ENCODE measurements at regions not wholly inside any gene's neighbourhood (a gene's known extent, or its start where the extent isn't known, plus 50 kb on each side); places are given as distances from the start of the nearest gene placed in this dataset.

- Mint-ChIP-seq H3K4me3 (no peak overlapping the region), H3K9me3 (no peaks in the 10 kb centered on the region), H3K36me3 (ENCODE audit: low read depth) (no peaks in the 10 kb centered on the region), H3K4me1 (no peaks in the 10 kb centered on the region), H3K27me3 (no peaks in the 10 kb centered on the region), H3K27ac (no peak overlapping the region)
- ATAC-seq (replicated peaks) = no peak
Observed at GRCh38 chr21:23690316-23690715, 1917.0 kb downstream of the MRPL39 start.

DNA sequence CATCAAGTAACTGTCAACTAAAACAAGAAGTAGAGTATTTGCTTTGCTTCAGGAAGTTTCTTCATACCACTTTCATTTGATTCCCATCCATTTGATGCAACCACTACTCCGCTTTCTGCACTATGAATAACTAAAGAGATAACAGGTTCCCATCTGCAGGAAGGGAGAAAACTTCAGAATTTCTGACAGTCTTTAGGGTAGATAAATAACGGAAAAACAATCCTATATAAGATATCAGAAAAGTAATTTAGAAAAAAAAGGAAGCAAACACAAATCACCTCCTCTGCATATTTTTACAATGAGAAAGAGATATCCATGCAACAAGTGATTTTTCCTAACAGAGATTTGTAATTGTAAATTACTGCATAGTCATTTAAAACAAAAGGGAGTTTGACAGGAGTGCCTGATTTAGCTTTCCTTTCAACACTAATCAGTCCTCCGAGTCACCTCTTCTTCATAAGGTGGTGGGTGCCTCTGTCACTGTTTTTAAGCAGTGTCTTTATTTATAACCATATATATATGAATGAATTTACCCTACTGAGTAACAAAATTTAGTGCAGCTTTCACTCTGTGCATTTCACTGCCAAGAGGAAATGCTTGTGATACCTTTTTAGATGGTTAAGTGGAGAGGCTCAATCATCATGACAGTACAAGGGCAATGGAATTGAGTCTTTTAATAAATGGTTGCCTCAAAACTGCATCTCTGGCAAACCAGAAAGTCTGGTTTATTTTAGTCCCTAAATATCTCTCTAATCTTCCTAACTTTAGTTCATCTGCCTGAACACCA is 1920.4 kb downstream of the MRPL39 start:
- H3K27me3 Mint-ChIP-seq = no peaks in the 10 kb centered on the region
- no peaks in the 10 kb centered on the region for H3K9me3 Mint-ChIP-seq
- no peak overlapping the region for H3K27ac Mint-ChIP-seq
- no peaks in the 10 kb centered on the region for H3K36me3 Mint-ChIP-seq (ENCODE audit: low read depth)
- H3K4me3 Mint-ChIP-seq = no peak overlapping the region
- ATAC-seq (replicated peaks) = no peak
- no peaks in the 10 kb centered on the region for H3K4me1 Mint-ChIP-seq

- ATAC-seq (replicated peaks) = no peak
- Mint-ChIP-seq H3K4me3 (no peak overlapping the region), H3K27me3 (peaks cover 3% of the 10 kb centered on the region), H3K4me1 (no peaks in the 10 kb centered on the region), H3K27ac (no peak overlapping the region), H3K36me3 (ENCODE audit: low read depth) (no peaks in the 10 kb centered on the region), H3K9me3 (no peaks in the 10 kb centered on the region)
Observed at GRCh38 chr21:23684431-23684830, 1922.8 kb downstream of the MRPL39 start.

DNA sequence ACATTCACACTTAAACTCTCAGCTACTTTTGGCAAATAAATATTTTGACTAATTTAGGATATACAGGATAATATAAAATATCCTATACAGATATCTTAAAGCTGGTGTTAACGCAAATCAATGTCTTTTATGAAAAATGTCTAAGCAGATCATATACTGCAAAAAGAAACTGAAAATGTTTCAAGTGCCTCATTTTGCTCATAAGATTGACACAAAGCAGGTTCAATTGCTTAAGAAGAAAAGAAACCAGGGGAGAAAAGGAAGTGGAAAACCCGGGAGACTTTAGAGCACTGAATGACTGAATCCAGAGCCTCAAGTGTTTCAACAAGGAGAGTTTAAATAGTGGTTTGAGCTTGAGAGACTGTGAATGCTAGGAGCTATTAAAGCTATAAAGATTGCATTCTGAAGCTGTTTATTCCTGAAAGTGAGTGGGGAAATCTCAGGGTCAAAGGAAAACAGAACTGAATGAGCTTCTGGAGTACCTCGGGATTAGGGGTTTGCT is 1943.0 kb downstream of the MRPL39 start:
- ATAC-seq (replicated peaks) = no peak
- Mint-ChIP-seq H3K27me3 (no peaks in the 10 kb centered on the region), H3K9me3 (no peaks in the 10 kb centered on the region), H3K27ac (no peak overlapping the region), H3K4me3 (no peak overlapping the region), H3K4me1 (no peaks in the 10 kb centered on the region), H3K36me3 (ENCODE audit: low read depth) (no peaks in the 10 kb centered on the region)

DNA sequence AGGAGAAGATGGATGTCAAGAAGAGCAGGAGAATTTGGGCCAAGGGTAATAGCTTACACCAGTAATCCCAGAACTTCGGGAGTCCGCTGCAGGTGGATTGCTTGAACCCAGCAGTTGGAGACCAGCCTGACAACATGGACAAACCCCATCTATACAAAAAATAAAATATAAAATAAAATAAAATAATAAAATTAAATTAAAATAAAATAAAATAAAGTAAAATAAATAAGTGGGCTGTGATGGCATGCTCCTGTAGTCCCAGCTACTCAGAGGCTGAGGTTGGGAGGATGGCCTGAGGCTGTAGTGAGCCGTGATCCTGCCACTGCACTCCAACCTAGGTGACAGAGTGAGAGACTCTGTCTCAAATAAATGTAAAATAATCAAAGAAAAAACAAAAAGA is 1946.7 kb downstream of the MRPL39 start:
- Mint-ChIP-seq H3K4me1 (no peaks in the 10 kb centered on the region), H3K27ac (no peak overlapping the region), H3K36me3 (ENCODE audit: low read depth) (no peaks in the 10 kb centered on the region), H3K27me3 (no peaks in the 10 kb centered on the region), H3K4me3 (no peak overlapping the region), H3K9me3 (no peaks in the 10 kb centered on the region)
- ATAC-seq (replicated peaks) = no peak

DNA sequence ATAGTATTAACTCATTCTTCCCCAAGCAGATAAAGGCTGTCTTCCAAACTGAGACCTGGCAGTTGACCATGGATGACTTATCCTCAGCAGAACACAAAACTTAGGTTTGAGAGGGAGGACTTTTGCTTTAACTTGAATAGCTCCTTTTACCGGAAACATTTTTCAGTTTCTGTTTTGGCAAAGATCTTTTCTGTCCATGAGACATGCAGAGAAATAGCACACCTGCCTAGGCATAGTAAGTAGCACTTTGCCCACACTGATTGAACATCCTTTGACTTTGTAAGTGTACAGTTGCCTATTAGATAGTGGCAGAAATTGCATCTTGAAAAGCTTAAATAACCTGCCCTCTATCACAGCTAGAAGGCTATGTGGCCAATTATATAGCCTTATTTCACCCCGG is 1962.5 kb downstream of the MRPL39 start:
- Mint-ChIP-seq H3K4me1 (no peaks in the 10 kb centered on the region), H3K9me3 (peaks cover 3% of the 10 kb centered on the region), H3K36me3 (ENCODE audit: low read depth) (no peaks in the 10 kb centered on the region), H3K27ac (no peak overlapping the region), H3K4me3 (no peak overlapping the region), H3K27me3 (no peaks in the 10 kb centered on the region)
- no peak for ATAC-seq (replicated peaks)

GRCh38 chr21:23639721-23640120 is 1967.6 kb downstream of the MRPL39 start:
- Mint-ChIP-seq H3K9me3 (peaks cover 4% of the 10 kb centered on the region), H3K27ac (no peak overlapping the region), H3K27me3 (no peaks in the 10 kb centered on the region), H3K4me3 (no peak overlapping the region), H3K36me3 (ENCODE audit: low read depth) (no peaks in the 10 kb centered on the region), H3K4me1 (no peaks in the 10 kb centered on the region)
- no peak for ATAC-seq (replicated peaks)

DNA sequence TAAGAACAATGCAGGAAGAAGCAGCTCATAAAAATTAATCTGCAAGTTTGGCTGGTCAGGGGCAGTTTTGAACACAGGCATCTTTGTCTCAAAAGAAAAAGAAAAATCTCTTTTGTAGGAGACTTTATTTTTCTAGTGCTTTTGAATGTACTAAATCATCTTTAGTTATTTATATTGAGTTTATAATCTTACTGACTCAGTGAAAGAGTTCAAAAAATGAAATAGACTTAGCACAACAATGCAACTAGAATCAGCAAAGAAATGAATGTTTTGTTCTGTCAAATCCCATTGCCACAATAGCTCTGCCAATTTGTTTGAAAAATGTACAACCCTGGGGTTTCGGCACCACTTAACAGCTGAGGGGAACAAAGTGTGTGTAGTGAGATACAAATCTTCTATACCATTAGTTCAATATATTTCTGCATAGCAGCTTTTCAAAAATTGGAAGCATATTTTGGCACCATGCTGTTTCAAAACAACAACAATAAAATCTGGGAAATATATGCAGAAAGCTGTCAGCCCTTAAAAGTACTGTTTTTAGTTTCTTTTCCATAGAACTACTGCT is 1969.1 kb downstream of the MRPL39 start:
- Mint-ChIP-seq H3K36me3 (ENCODE audit: low read depth) (no peaks in the 10 kb centered on the region), H3K4me1 (no peaks in the 10 kb centered on the region), H3K4me3 (no peak overlapping the region), H3K9me3 (peaks cover 4% of the 10 kb centered on the region), H3K27me3 (no peaks in the 10 kb centered on the region), H3K27ac (no peak overlapping the region)
- no peak for ATAC-seq (replicated peaks)

GRCh38 chr21:23633447-23633940 is 1973.8 kb downstream of the MRPL39 start:
- no peak for ATAC-seq (replicated peaks)
- H3K4me3 Mint-ChIP-seq = no peak overlapping the region
- H3K27ac Mint-ChIP-seq = no peak overlapping the region
- H3K36me3 Mint-ChIP-seq (ENCODE audit: low read depth) = no peaks in the 10 kb centered on the region
- H3K27me3 Mint-ChIP-seq = no peaks in the 10 kb centered on the region
- H3K4me1 Mint-ChIP-seq = no peaks in the 10 kb centered on the region
- no peaks in the 10 kb centered on the region for H3K9me3 Mint-ChIP-seq

DNA sequence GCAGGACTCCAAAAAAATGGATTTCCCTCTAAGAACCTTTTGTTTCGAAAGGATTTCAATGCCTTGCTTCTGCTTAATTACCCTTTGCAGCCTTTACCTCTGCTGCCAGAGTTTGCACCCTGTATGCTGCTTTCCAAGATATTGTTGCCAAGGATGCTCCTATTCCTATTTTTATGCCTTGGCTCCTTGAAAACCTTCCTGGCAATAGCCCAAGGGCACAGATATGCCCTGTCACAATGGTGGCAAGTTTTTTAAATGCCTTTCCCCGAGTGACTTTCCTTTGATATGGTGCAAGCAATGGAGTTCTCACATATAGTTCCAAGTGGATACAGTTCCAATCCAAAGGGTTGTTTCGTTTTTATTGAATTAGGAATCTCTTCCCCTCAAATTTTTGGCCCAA is 1983.0 kb downstream of the MRPL39 start:
- Mint-ChIP-seq H3K4me3 (no peak overlapping the region), H3K27ac (no peak overlapping the region), H3K4me1 (no peaks in the 10 kb centered on the region), H3K9me3 (no peaks in the 10 kb centered on the region), H3K36me3 (ENCODE audit: low read depth) (no peaks in the 10 kb centered on the region), H3K27me3 (no peaks in the 10 kb centered on the region)
- no peak for ATAC-seq (replicated peaks)

DNA sequence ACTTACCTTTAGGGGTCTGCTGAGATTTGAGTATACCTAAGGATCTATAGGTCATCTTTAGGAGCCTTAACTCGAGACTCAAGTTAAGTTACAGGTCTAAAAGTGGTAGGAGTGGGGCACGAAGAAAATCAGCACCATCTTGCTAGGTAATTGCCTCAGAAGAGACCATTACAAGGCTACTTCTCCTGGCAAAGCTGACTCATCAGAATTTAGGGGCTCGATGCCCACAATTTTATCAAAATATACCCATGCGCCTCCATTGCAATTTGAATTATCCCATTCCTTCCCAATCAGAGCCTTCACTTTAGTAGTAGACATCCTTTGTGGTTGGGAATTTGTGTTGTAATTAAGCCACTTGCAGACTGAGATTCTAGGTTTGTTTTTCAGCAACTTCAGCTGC is 1994.3 kb downstream of the MRPL39 start:
- peaks cover 3% of the 10 kb centered on the region for H3K9me3 Mint-ChIP-seq
- H3K27ac Mint-ChIP-seq = no peak overlapping the region
- H3K4me1 Mint-ChIP-seq = no peaks in the 10 kb centered on the region
- no peaks in the 10 kb centered on the region for H3K27me3 Mint-ChIP-seq
- no peak overlapping the region for H3K4me3 Mint-ChIP-seq
- no peaks in the 10 kb centered on the region for H3K36me3 Mint-ChIP-seq (ENCODE audit: low read depth)
- ATAC-seq (replicated peaks) = no peak

DNA sequence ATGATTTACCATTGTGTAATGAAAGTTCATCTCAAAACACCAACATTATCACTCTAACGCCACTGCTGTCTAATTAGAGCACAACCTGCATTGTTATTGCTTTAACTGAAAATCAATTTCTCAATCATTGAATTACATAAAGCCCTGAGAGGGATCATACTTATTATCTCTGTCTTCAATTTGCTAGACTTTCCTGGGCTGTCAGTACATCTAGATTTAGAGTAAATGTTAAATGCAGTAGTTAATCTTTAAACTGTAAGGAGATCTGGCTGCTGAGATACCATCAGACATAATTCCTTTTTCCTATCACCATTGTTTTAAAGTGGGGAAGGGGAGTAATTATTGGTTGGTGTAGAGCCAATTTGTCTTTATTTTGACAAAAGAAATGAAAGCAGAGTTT is 1995.1 kb downstream of the MRPL39 start:
- ATAC-seq (replicated peaks) = no peak
- H3K4me3 Mint-ChIP-seq = no peak overlapping the region
- H3K27me3 Mint-ChIP-seq = no peaks in the 10 kb centered on the region
- H3K36me3 Mint-ChIP-seq (ENCODE audit: low read depth) = no peaks in the 10 kb centered on the region
- H3K9me3 Mint-ChIP-seq = peaks cover 3% of the 10 kb centered on the region
- no peak overlapping the region for H3K27ac Mint-ChIP-seq
- no peaks in the 10 kb centered on the region for H3K4me1 Mint-ChIP-seq

- Mint-ChIP-seq H3K9me3 (peaks cover 11% of the 10 kb centered on the region), H3K4me1 (no peaks in the 10 kb centered on the region), H3K4me3 (no peak overlapping the region), H3K36me3 (ENCODE audit: low read depth) (no peaks in the 10 kb centered on the region), H3K27ac (no peak overlapping the region), H3K27me3 (no peaks in the 10 kb centered on the region)
- ATAC-seq (replicated peaks) = no peak
Observed at GRCh38 chr21:23607782-23608431, 1999.4 kb downstream of the MRPL39 start.

GRCh38 chr21:23601549-23601948 is 2005.7 kb downstream of the MRPL39 start:
- H3K4me3 Mint-ChIP-seq = no peak overlapping the region
- no peaks in the 10 kb centered on the region for H3K27me3 Mint-ChIP-seq
- H3K4me1 Mint-ChIP-seq = no peaks in the 10 kb centered on the region
- no peaks in the 10 kb centered on the region for H3K36me3 Mint-ChIP-seq (ENCODE audit: low read depth)
- no peak for ATAC-seq (replicated peaks)
- no peak overlapping the region for H3K27ac Mint-ChIP-seq
- peaks cover 8% of the 10 kb centered on the region for H3K9me3 Mint-ChIP-seq

GRCh38 chr21:23593582-23593981 is 2013.7 kb downstream of the MRPL39 start:
- Mint-ChIP-seq H3K4me1 (no peaks in the 10 kb centered on the region), H3K27me3 (no peaks in the 10 kb centered on the region), H3K4me3 (no peak overlapping the region), H3K27ac (no peak overlapping the region), H3K9me3 (peaks cover 4% of the 10 kb centered on the region), H3K36me3 (ENCODE audit: low read depth) (no peaks in the 10 kb centered on the region)
- ATAC-seq (replicated peaks) = no peak
